ENCODE measurements at regions not wholly inside any gene's neighbourhood (a gene's known extent, or its start where the extent isn't known, plus 50 kb on each side); places are given as distances from the start of the nearest gene placed in this dataset.

GRCh38 chr20:24079661-24080412, 91.3 kb upstream of the GGTLC1 start:
- no peak for DNase-seq (ENCODE audit: low read depth in 4 of 4, low spot score in 3 of 4)

GRCh38 chr20:24077145-24077544, 88.6 kb upstream of the GGTLC1 start:
- no peak for DNase-seq (ENCODE audit: low read depth in 4 of 4, low spot score in 3 of 4)

- no peak for DNase-seq (ENCODE audit: low read depth in 4 of 4, low spot score in 3 of 4)
Measured at GRCh38 chr20:24070679-24071078, 82.1 kb upstream of the GGTLC1 start.

- no peak for DNase-seq (ENCODE audit: low read depth in 4 of 4, low spot score in 3 of 4)
Measured at GRCh38 chr20:24066076-24066700, 77.6 kb upstream of the GGTLC1 start.

GRCh38 chr20:24064915-24065314, 76.3 kb upstream of the GGTLC1 start:
- no peak for DNase-seq (ENCODE audit: low read depth in 4 of 4, low spot score in 3 of 4)

GRCh38 chr20:24064092-24064491, 75.5 kb upstream of the GGTLC1 start:
- DNase-seq (ENCODE audit: low read depth in 4 of 4, low spot score in 3 of 4): no peak

GRCh38 chr20:24063100-24063499, 74.5 kb upstream of the GGTLC1 start:
- DNase-seq (ENCODE audit: low read depth in 4 of 4, low spot score in 3 of 4): no peak

GRCh38 chr20:24060851-24061590, 72.4 kb upstream of the GGTLC1 start:
- no peak for DNase-seq (ENCODE audit: low read depth in 4 of 4, low spot score in 3 of 4)

- DNase-seq (ENCODE audit: low read depth in 4 of 4, low spot score in 3 of 4): no peak
Measured at GRCh38 chr20:24059174-24059573, 70.6 kb upstream of the GGTLC1 start.

- DNase-seq (ENCODE audit: low read depth in 4 of 4, low spot score in 3 of 4): no peak
Measured at GRCh38 chr20:24056491-24056890, 67.9 kb upstream of the GGTLC1 start.

- DNase-seq (ENCODE audit: low read depth in 4 of 4, low spot score in 3 of 4): no peak
Measured at GRCh38 chr20:24052599-24053275, 64.2 kb upstream of the GGTLC1 start.

GRCh38 chr20:24051160-24051559, 62.6 kb upstream of the GGTLC1 start:
- DNase-seq (ENCODE audit: low read depth in 4 of 4, low spot score in 3 of 4): no peak

- no peak for DNase-seq (ENCODE audit: low read depth in 4 of 4, low spot score in 3 of 4)
Measured at GRCh38 chr20:24050119-24050518, 61.5 kb upstream of the GGTLC1 start.

GRCh38 chr20:24049081-24049480, 60.5 kb upstream of the GGTLC1 start:
- no peak for DNase-seq (ENCODE audit: low read depth in 4 of 4, low spot score in 3 of 4)

GRCh38 chr20:24048024-24048611, 59.5 kb upstream of the GGTLC1 start:
- peak; percentile 6 to 22 (median 12) for DNase-seq (ENCODE audit: low read depth in 4 of 4, low spot score in 3 of 4)

- no peak for DNase-seq (ENCODE audit: low read depth in 4 of 4, low spot score in 3 of 4)
Measured at GRCh38 chr20:24046888-24047287, 58.3 kb upstream of the GGTLC1 start.

- no peak for DNase-seq (ENCODE audit: low read depth in 4 of 4, low spot score in 3 of 4)
Measured at GRCh38 chr20:24045621-24046318, 57.2 kb upstream of the GGTLC1 start.

GRCh38 chr20:24043294-24043693, 54.7 kb upstream of the GGTLC1 start:
- no peak for DNase-seq (ENCODE audit: low read depth in 4 of 4, low spot score in 3 of 4)

- DNase-seq (ENCODE audit: low read depth in 4 of 4, low spot score in 3 of 4): no peak
Measured at GRCh38 chr20:24042646-24043045, 54.1 kb upstream of the GGTLC1 start.

GRCh38 chr20:24040896-24041459, 52.4 kb upstream of the GGTLC1 start:
- no peak for DNase-seq (ENCODE audit: low read depth in 4 of 4, low spot score in 3 of 4)

All from left renal pelvis (tissue), 4 donors.